A673 (cell line): ENCODE measurements at regions not wholly inside any gene's neighbourhood (a gene's known extent, or its start where the extent isn't known, plus 50 kb on each side); places are given as distances from the start of the nearest gene placed in this dataset.

Source experiments
- CTCF ChIP-seq: fragments of 300-800, 200-600 bp; sonication (generic); conservative IDR thresholded peaks from 2 replicates; pipeline ENCODE4 v1.5.1; 2017; ENCODE audit warnings: low read depth, mild to moderate bottlenecking, antibody characterized with exemption, low read length, moderate library complexity, mixed read lengths
- EZH2 ChIP-seq: fragments of 200-600 bp; sonication (generic); IDR thresholded peaks from 2 replicates; pipeline ENCODE4 v1.6.1; 2017; ENCODE audit warnings: borderline replicate concordance, low read depth, mild to moderate bottlenecking, mixed read lengths, antibody characterized with exemption, low read length; ENCODE audit not compliant: poor library complexity, severe bottlenecking

- TF ChIP-seq CTCF, result no peak
- TF ChIP-seq EZH2, result no peak
Measured at GRCh38 chr6:166774292-166774691, 147.2 kb upstream of the RPS6KA2 start.
